Adrenal gland (tissue), 9 donors: ENCODE measurements at regions not wholly inside any gene's neighbourhood (a gene's known extent, or its start where the extent isn't known, plus 50 kb on each side); places are given as distances from the start of the nearest gene placed in this dataset.

Source experiments
- DNase-seq, 7 donors: peaks; one replicate each; pipeline ENCODE4 v3.0.0-alpha.2; 2019 to 2020
- H3K27ac ChIP-seq, 5 donors: fragments of 200-600 bp; sonication (generic) in 4 of 5; 1 replicate in 3 of 5; 2 replicates in 2 of 5; pipeline versions ENCODE4 v1.5.1 to v1.8.0; 2016 to 2020; ENCODE audit warnings: mild to moderate bottlenecking in 1 of 5
- H3K27me3 ChIP-seq: fragments of 200-600 bp; 2 replicates; pipeline ENCODE4 v1.8.0; 2021
- H3K36me3 ChIP-seq, 2 donors: fragments of 200-600 bp; replicated peaks in 1 of 2; 1 replicate in 1 of 2; 2 replicates in 1 of 2; pipeline versions ENCODE4 v1.5.1 to v1.8.0; 2018 to 2022
- H3K4me1 ChIP-seq, 2 donors: fragments of 200-600 bp; replicated peaks in 1 of 2; 1 replicate in 1 of 2; 2 replicates in 1 of 2; pipeline versions ENCODE4 v1.5.1 to v1.8.0; 2018 to 2021
- H3K4me3 ChIP-seq, 4 donors: fragments of 200-600 bp; sonication (generic) in 3 of 4; one replicate each; pipeline ENCODE4 v1.5.1; 2016 to 2018
- H3K9me3 ChIP-seq, 3 donors: fragments of 200-600 bp; sonication (generic) in 1 of 3; replicated peaks in 1 of 3; 1 replicate in 2 of 3; 2 replicates in 1 of 3; pipeline versions ENCODE4 v1.5.1 to v1.8.0; 2016 to 2021
- POLR2A ChIP-seq, 2 donors: fragments of 450-650 bp; IDR thresholded peaks; one replicate each; pipeline ENCODE4 v1.6.1; 2017; ENCODE audit warnings: antibody characterized with exemption in 2 of 2, mild to moderate bottlenecking in 2 of 2, moderate library complexity in 1 of 2
- WGBS, 4 donors: extraction: QIAGEN DNeasy Blood & Tissue Kit in 2 of 4; methylation state at CpG; one replicate each; pipeline versions ENCODE4 v1.1.5 to v1.1.7; 2013 to 2017; 5-methylcytosine and 5-hydroxymethylcytosine counted together
- intact Hi-C, 2 donors: fragments of 100-400 bp; cut with DNase I; formaldehyde crosslinking; loops; one replicate each; pipeline versions ENCODE4 v1.14.1 to v1.15.0; 2022 to 2023
- TF ChIP-seq, protein P1 (sequence below), 6 experiments: fragments of 450-650 bp in 4 of 6; fragments of 200-600 bp in 2 of 6; sonication (generic) in 1 of 6; IDR thresholded peaks; 1 replicate in 5 of 6; 2 replicates in 1 of 6; pipeline versions ENCODE4 v1.5.1 to v1.8.0; 2016 to 2021; ENCODE audit warnings: antibody characterized with exemption in 6 of 6, mild to moderate bottlenecking in 2 of 6, moderate library complexity in 1 of 6
- donor health status: healthy with polysubstance abuse.
- donor health status: Bipolar disorder and iron deficiency.
- donor health status: DM: yes; HTN: yes; CAD: no.
- donor health status: DM: no; HTN: no; CAD: no.
- donor health status: DM: no; HTN: no; CAD: no.

DNA sequence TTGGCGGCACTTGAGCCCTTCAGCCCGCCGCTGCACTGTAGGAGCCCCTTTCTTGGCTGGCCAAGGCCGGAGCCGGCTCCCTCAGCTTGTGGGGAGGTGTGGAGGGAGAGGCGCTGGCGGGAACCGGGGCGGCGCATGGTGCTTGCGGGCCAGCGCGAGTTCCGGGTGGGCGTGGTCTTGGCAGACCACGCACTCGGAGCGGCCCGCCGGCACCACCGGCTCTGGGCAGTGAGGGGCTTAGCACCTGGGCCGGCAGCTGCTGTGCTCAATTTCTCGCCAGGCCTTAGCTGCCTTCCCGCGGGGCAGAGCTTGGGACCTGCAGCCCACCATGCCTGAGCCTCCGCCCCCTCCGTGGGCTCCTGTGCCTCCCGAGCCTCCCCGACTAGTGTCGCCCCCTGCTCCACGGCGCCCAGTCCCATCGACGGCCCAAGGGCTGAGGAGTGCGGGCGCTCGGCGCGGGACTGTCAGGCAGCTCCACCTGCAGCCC is 673.7 kb upstream of the BRINP3 start:
- TF ChIP-seq, protein P1, sequence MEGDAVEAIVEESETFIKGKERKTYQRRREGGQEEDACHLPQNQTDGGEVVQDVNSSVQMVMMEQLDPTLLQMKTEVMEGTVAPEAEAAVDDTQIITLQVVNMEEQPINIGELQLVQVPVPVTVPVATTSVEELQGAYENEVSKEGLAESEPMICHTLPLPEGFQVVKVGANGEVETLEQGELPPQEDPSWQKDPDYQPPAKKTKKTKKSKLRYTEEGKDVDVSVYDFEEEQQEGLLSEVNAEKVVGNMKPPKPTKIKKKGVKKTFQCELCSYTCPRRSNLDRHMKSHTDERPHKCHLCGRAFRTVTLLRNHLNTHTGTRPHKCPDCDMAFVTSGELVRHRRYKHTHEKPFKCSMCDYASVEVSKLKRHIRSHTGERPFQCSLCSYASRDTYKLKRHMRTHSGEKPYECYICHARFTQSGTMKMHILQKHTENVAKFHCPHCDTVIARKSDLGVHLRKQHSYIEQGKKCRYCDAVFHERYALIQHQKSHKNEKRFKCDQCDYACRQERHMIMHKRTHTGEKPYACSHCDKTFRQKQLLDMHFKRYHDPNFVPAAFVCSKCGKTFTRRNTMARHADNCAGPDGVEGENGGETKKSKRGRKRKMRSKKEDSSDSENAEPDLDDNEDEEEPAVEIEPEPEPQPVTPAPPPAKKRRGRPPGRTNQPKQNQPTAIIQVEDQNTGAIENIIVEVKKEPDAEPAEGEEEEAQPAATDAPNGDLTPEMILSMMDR (IDR thresholded peaks at IDR 0.05), result no peak
- no peak for TF ChIP-seq POLR2A (IDR thresholded peaks at IDR 0.05)
- 86 to 100% (median 90%) methylated on average over 11 to 39 of the region's 39 CpGs for WGBS, 4 donors
- Histone ChIP-seq H3K4me3 (no peak overlapping the region), H3K27ac (no peak overlapping the region), H3K27me3 (no peaks in the 10 kb centered on the region), H3K4me1 (no peaks in the 10 kb centered on the region), H3K36me3 (no peaks in the 10 kb centered on the region), H3K9me3 (no peaks in the 10 kb centered on the region)
- intact Hi-C loops, result no loop called here
- DNase-seq, result no peak

GRCh38 chr1:191152776-191153175 is 675.1 kb upstream of the BRINP3 start:
- 69 to 72% (median 70%) methylated on average over 4 of the region's 4 CpGs for WGBS, 4 donors
- no peaks in the 10 kb centered on the region for H3K9me3 ChIP-seq
- no peak for DNase-seq
- H3K36me3 ChIP-seq, result no peaks in the 10 kb centered on the region
- no peaks in the 10 kb centered on the region for H3K4me1 ChIP-seq
- intact Hi-C loops, result no loop called here
- no peaks in the 10 kb centered on the region for H3K27me3 ChIP-seq
- H3K27ac ChIP-seq, result no peak overlapping the region
- H3K4me3 ChIP-seq, result no peak overlapping the region
- no peak for TF ChIP-seq POLR2A (IDR thresholded peaks at IDR 0.05)
- TF ChIP-seq, protein P1 (IDR thresholded peaks at IDR 0.05), result no peak

GRCh38 chr1:191155178-191155577 is 677.5 kb upstream of the BRINP3 start:
- Histone ChIP-seq H3K9me3 (no peaks in the 10 kb centered on the region), H3K4me1 (no peaks in the 10 kb centered on the region), H3K27ac (no peak overlapping the region), H3K36me3 (no peaks in the 10 kb centered on the region), H3K27me3 (no peaks in the 10 kb centered on the region), H3K4me3 (no peak overlapping the region)
- intact Hi-C loops, result no loop called here
- WGBS, 4 donors, result 23 to 55% (median 38%) methylated on average over 4 of the region's 4 CpGs
- DNase-seq, result no peak
- no peak for TF ChIP-seq POLR2A (IDR thresholded peaks at IDR 0.05)
- TF ChIP-seq, protein P1 (IDR thresholded peaks at IDR 0.05), result no peak

- 90 to 93% (median 91%) methylated on average over 5 of the region's 5 CpGs for whole genome bisulfite sequencing, 4 donors
- TF ChIP-seq POLR2A (IDR thresholded peaks at IDR 0.05), result no peak
- TF ChIP-seq, protein P1 (IDR thresholded peaks at IDR 0.05), result no peak
These were observed 683.2 kb upstream of the BRINP3 start for GRCh38 chr1:191160837-191161236.

More at GRCh38 chr1:191160837-191161236, 683.2 kb upstream of the BRINP3 start:
- Histone ChIP-seq H3K4me3 (no peak overlapping the region), H3K4me1 (no peaks in the 10 kb centered on the region), H3K27me3 (no peaks in the 10 kb centered on the region), H3K27ac (no peak overlapping the region), H3K9me3 (no peaks in the 10 kb centered on the region), H3K36me3 (no peaks in the 10 kb centered on the region)
- intact Hi-C loops, result no loop called here
- DNase-seq, result no peak
